IMR-90 (cell line): ENCODE measurements at regions not wholly inside any gene's neighbourhood (a gene's known extent, or its start where the extent isn't known, plus 50 kb on each side); places are given as distances from the start of the nearest gene placed in this dataset.

Experiments used
- ATAC-seq: fragments of 200-7000 bp; cut with Tn5 transposase; 2 replicates; pipeline ENCODE4 v1.9.1; 2020; ENCODE audit warnings: low read depth, mild to moderate bottlenecking, moderate library complexity
- BruUV-seq: library from RNA; stranded (reverse); fragments of 400-500 nt; replicated peaks from 2 replicates; lab custom pipeline; 2021; lab: Mats Ljungman, UMichigan
- CTCF ChIA-PET: fragments of 300-600 bp; formaldehyde crosslinking; extraction: SDS; loops from one replicate; lab custom pipeline; 2021; ENCODE audit warnings: antibody characterized with exemption; lab: Yijun Ruan, JAX
- POLR2A ChIA-PET: fragments of 300-600 bp; sonication (Branson Sonifier 250); formaldehyde crosslinking; loops from one replicate; lab custom pipeline; 2022; ENCODE audit warnings: antibody characterized with exemption; ENCODE audit not compliant: unreplicated experiment; lab: Charles Lee
- DNase-seq: peaks from one replicate; pipeline ENCODE4 v3.0.0; 2013
- H2AFZ ChIP-seq: replicated peaks from 2 replicates; pipeline ENCODE3; 2013; ENCODE audit warnings: low read length, mild to moderate bottlenecking; ENCODE audit not compliant: poor library complexity
- H2AK5ac ChIP-seq: 2 replicates; pipeline ENCODE4 v1.6.1; 2013; ENCODE audit warnings: low read depth, low read length, inconsistent platforms
- H2AK9ac ChIP-seq: replicated peaks from 2 replicates; pipeline ENCODE3; 2013; ENCODE audit warnings: mild to moderate bottlenecking, low read depth, low read length, moderate library complexity; ENCODE audit not compliant: poor library complexity
- H2BK120ac ChIP-seq: 2 replicates; pipeline ENCODE4 v1.6.1; 2013; ENCODE audit warnings: low read depth, low read length, inconsistent platforms
- H2BK15ac ChIP-seq: 3 replicates; pipeline ENCODE4 v1.6.1; 2013; ENCODE audit warnings: low read depth, low read length, inconsistent platforms
- H2BK20ac ChIP-seq: 2 replicates; pipeline ENCODE4 v1.6.1; 2013; ENCODE audit warnings: low read depth, mild to moderate bottlenecking, inconsistent platforms, low read length, moderate library complexity
- H2BK5ac ChIP-seq: 2 replicates; pipeline ENCODE4 v1.6.1; 2013; ENCODE audit warnings: mild to moderate bottlenecking, low read depth, low read length, inconsistent platforms; ENCODE audit not compliant: poor library complexity, severe bottlenecking
- H3K14ac ChIP-seq: replicated peaks from 2 replicates; pipeline ENCODE4 v1.6.1; 2013; ENCODE audit warnings: low read depth, low read length, inconsistent platforms
- H3K18ac ChIP-seq: 2 replicates; pipeline ENCODE4 v1.6.1; 2013; ENCODE audit warnings: low read depth, low read length, control low read depth
- H3K23ac ChIP-seq: 2 replicates; pipeline ENCODE4 v1.6.1; 2013; ENCODE audit warnings: low read depth, low read length, inconsistent platforms
- H3K27ac ChIP-seq: 2 replicates; pipeline ENCODE4 v1.5.1; 2013; ENCODE audit warnings: mild to moderate bottlenecking, control low read depth, low read length; ENCODE audit not compliant: insufficient read depth
- H3K27me3 ChIP-seq: 2 replicates; pipeline ENCODE4 v1.6.1; 2013; ENCODE audit warnings: low read length; ENCODE audit not compliant: control insufficient read depth, insufficient read depth
- H3K36me3 ChIP-seq: 2 replicates; pipeline ENCODE4 v1.6.1; 2013; ENCODE audit warnings: low read length, mixed read lengths; ENCODE audit not compliant: control insufficient read depth, insufficient read depth
- H3K4ac ChIP-seq: 2 replicates; pipeline ENCODE4 v1.6.1; 2013; ENCODE audit warnings: low read depth, low read length, inconsistent platforms
- H3K4me1 ChIP-seq: 2 replicates; pipeline ENCODE4 v1.6.1; 2013; ENCODE audit warnings: low read length, mixed read lengths; ENCODE audit not compliant: control insufficient read depth, insufficient read depth
- H3K4me2 ChIP-seq: 2 replicates; pipeline ENCODE4 v1.6.1; 2013; ENCODE audit warnings: low read depth, mild to moderate bottlenecking, control low read depth, low read length, moderate library complexity
- H3K4me3 ChIP-seq: 2 replicates; pipeline ENCODE4 v1.5.1; 2013; ENCODE audit warnings: low read depth, mild to moderate bottlenecking, control low read depth, low read length, moderate library complexity; ENCODE audit not compliant: insufficient read depth
- H3K56ac ChIP-seq: 2 replicates; pipeline ENCODE4 v1.6.1; 2013; ENCODE audit warnings: low read length, inconsistent platforms; ENCODE audit not compliant: insufficient read depth; ENCODE audit errors: extremely low read depth
- H3K79me1 ChIP-seq, 2 experiments: 2 replicates each; pipeline ENCODE4 v1.6.1; 2013; ENCODE audit warnings: low read length in 2 of 2, inconsistent platforms in 1 of 2, low read depth in 1 of 2
- H3K9ac ChIP-seq: 2 replicates; pipeline ENCODE4 v1.6.1; 2013; ENCODE audit warnings: low read depth, low read length, control low read depth
- H3K9me1 ChIP-seq: 2 replicates; pipeline ENCODE4 v1.6.1; 2013; ENCODE audit warnings: low read length, inconsistent platforms; ENCODE audit not compliant: insufficient read depth
- H3K9me3 ChIP-seq: 2 replicates; pipeline ENCODE4 v1.6.1; 2013; ENCODE audit warnings: low read length; ENCODE audit not compliant: control insufficient read depth, insufficient read depth
- H4K20me1 ChIP-seq: 2 replicates; pipeline ENCODE4 v1.6.1; 2013; ENCODE audit warnings: low read length, inconsistent platforms; ENCODE audit not compliant: insufficient read depth
- H4K5ac ChIP-seq: 2 replicates; pipeline ENCODE4 v1.6.1; 2013; ENCODE audit warnings: mild to moderate bottlenecking, low read depth, low read length, control low read depth
- H4K8ac ChIP-seq, 2 experiments: 2 replicates each; pipeline ENCODE4 v1.6.1; 2013; ENCODE audit warnings: low read depth in 2 of 2, low read length in 2 of 2, control low read depth in 1 of 2, inconsistent platforms in 1 of 2
- H4K91ac ChIP-seq: 2 replicates; pipeline ENCODE4 v1.6.1; 2013; ENCODE audit warnings: low read depth, low read length, inconsistent platforms; ENCODE audit not compliant: insufficient read depth
- CEBPB ChIP-seq: IDR thresholded peaks from 2 replicates; pipeline ENCODE4 v1.6.1; 2012; ENCODE audit warnings: low read depth, low read length, improper control_type of control experiment
- MXI1 ChIP-seq: IDR thresholded peaks from 2 replicates; pipeline ENCODE4 v1.6.1; 2012; ENCODE audit warnings: low read depth, mild to moderate bottlenecking, low read length, moderate library complexity, borderline replicate concordance
- NFE2L2 ChIP-seq: fragments of 150-350 bp; IDR thresholded peaks from 2 replicates; pipeline ENCODE4 v1.6.1; 2016; ENCODE audit warnings: low read depth, mild to moderate bottlenecking, low read length
- WGBS, 2 experiments: methylation state at CpG; one replicate each; pipeline versions ENCODE4 v1.1.5 to v1.1.7; 2013; ENCODE audit warnings: missing lambda C conversion rate in 2 of 2; ENCODE audit not compliant: insufficient read length in 1 of 2; ENCODE audit errors: extremely low coverage in 2 of 2; 5-methylcytosine and 5-hydroxymethylcytosine counted together
- dilution Hi-C: fragments of 300-500 bp; cut with HindIII; formaldehyde crosslinking; loops from one replicate; pipeline ENCODE4 v1.14.3; 2018; ENCODE audit warnings: low sequenced_read_pairs; ENCODE audit not compliant: unreplicated experiment
- in situ Hi-C: fragments of 300-500 bp; cut with MboI; formaldehyde crosslinking; loops from 3 replicates; pipeline ENCODE4 v1.14.3; 2019; ENCODE audit warnings: low sequenced_read_pairs, inconsistent platforms, mixed read lengths
- intact Hi-C: fragments of 100-400 bp; cut with micrococcal nuclease; formaldehyde crosslinking; loops from 2 replicates; pipeline ENCODE4 v1.10.0; 2022

DNA sequence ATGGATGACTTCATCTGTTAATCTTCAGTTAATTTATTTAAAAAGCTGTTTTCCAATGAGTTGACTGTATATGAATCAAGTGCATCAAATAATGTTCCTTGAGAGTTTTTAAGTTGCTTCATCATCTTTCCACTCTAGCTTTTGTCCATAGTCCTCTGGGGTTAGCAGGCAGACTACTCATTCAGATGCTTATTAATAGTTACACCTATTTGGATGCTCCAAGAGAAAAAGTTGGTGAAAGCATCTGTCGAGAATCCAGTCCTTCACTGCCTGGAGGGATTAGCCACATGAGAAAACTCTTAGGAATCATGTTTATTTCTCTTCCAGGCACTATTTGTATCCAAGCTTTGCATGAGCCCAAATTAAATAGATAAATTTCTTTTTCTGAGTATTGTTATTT, 70.2 kb downstream of the DACT1 start:
- DNase-seq: peak; percentile 34
- H2BK120ac ChIP-seq: no peak overlapping the region
- ChIA-PET CTCF (no interaction called here), POLR2A (no interaction called here)
- H2AK5ac ChIP-seq: no peak overlapping the region
- H3K27ac ChIP-seq: no peak overlapping the region
- H3K9me3 ChIP-seq: no peaks in the 10 kb centered on the region
- H4K20me1 ChIP-seq: no peaks in the 10 kb centered on the region
- H3K4me3 ChIP-seq: no peak overlapping the region
- H3K36me3 ChIP-seq: no peaks in the 10 kb centered on the region
- H3K56ac ChIP-seq: no peak overlapping the region
- H2AFZ ChIP-seq: no peak overlapping the region
- H3K23ac ChIP-seq: no peak overlapping the region
- no peak overlapping the region for H4K5ac ChIP-seq
- intact Hi-C loops (no loop called here), in situ Hi-C loops (no loop called here), dilution Hi-C loops (no loop called here)
- H4K91ac ChIP-seq: no peak overlapping the region
- TF ChIP-seq NFE2L2 (no peak), CEBPB (no peak), MXI1 (no peak)
- peak; percentile 49 for ATAC-seq
- H4K8ac ChIP-seq: no peak overlapping the region
- H3K79me1 ChIP-seq: no peaks in the 10 kb centered on the region
- H3K4me2 ChIP-seq: no peak overlapping the region
- no peak overlapping the region for H3K14ac ChIP-seq
- no TSS peak for BruUV-seq
- H3K18ac ChIP-seq: no peak overlapping the region
- H3K9ac ChIP-seq: no peak overlapping the region
- H2BK15ac ChIP-seq: no peak overlapping the region
- H3K4ac ChIP-seq: no peak overlapping the region
- no peak overlapping the region for H2BK5ac ChIP-seq
- no peak overlapping the region for H2AK9ac ChIP-seq
- H3K4me1 ChIP-seq: peaks cover 3% of the 10 kb centered on the region; the same call in 1 of the 2 replicates
- peaks cover 27% of the 10 kb centered on the region for H3K27me3 ChIP-seq
- peaks cover 9% of the 10 kb centered on the region for H3K9me1 ChIP-seq
- WGBS, 2 experiments: no CpG with 5 or more reads among the region's 1 CpG
- H2BK20ac ChIP-seq: no peak overlapping the region
